Trophoblast cell (in vitro differentiated cells and primary cell): ENCODE measurements at regions not wholly inside any gene's neighbourhood (a gene's known extent, or its start where the extent isn't known, plus 50 kb on each side); places are given as distances from the start of the nearest gene placed in this dataset.

Experiments used
- DNase-seq, 2 donors: peaks; one replicate each; pipeline ENCODE4 v3.0.0-alpha.2; 2016
- H2AFZ ChIP-seq: 2 replicates; pipeline ENCODE4 v1.6.1; 2013; ENCODE audit warnings: low read length, moderate library complexity, mild to moderate bottlenecking; ENCODE audit not compliant: insufficient read depth, poor library complexity
- H2AK5ac ChIP-seq: 2 replicates; pipeline ENCODE4 v1.6.1; 2013; ENCODE audit warnings: mild to moderate bottlenecking, low read length
- H2BK120ac ChIP-seq: 2 replicates; pipeline ENCODE4 v1.6.1; 2013; ENCODE audit warnings: low read length, mild to moderate bottlenecking, moderate library complexity; ENCODE audit not compliant: insufficient read depth, poor library complexity
- H2BK12ac ChIP-seq: 2 replicates; pipeline ENCODE4 v1.6.1; 2013; ENCODE audit warnings: mild to moderate bottlenecking, low read length, moderate library complexity
- H2BK5ac ChIP-seq: 2 replicates; pipeline ENCODE4 v1.6.1; 2013; ENCODE audit warnings: low read length, low read depth, moderate library complexity, mild to moderate bottlenecking; ENCODE audit not compliant: poor library complexity
- H3K14ac ChIP-seq: 2 replicates; pipeline ENCODE4 v1.6.1; 2013; ENCODE audit warnings: mild to moderate bottlenecking, low read length
- H3K18ac ChIP-seq: 2 replicates; pipeline ENCODE4 v1.6.1; 2013; ENCODE audit warnings: mild to moderate bottlenecking, low read length
- H3K23ac ChIP-seq: 2 replicates; pipeline ENCODE4 v1.6.1; 2013; ENCODE audit warnings: low read length
- H3K27ac ChIP-seq: 2 replicates; pipeline ENCODE4 v1.5.1; 2013; ENCODE audit warnings: low read depth, mild to moderate bottlenecking, inconsistent platforms, low read length, moderate library complexity
- H3K27me3 ChIP-seq: 2 replicates; pipeline ENCODE4 v1.6.1; 2013; ENCODE audit warnings: inconsistent platforms, mild to moderate bottlenecking, low read length, moderate library complexity; ENCODE audit not compliant: insufficient read depth
- H3K36me3 ChIP-seq, 2 experiments: 1 replicate in 1 of 2; 2 replicates in 1 of 2; pipeline ENCODE4 v1.6.1; 2013; ENCODE audit warnings: low read length in 2 of 2, mild to moderate bottlenecking in 2 of 2, moderate library complexity in 1 of 2; ENCODE audit not compliant: insufficient read depth in 2 of 2, control insufficient read depth in 1 of 2
- H3K4ac ChIP-seq: 2 replicates; pipeline ENCODE4 v1.6.1; 2013; ENCODE audit warnings: low read depth, mild to moderate bottlenecking, low read length, moderate library complexity
- H3K4me1 ChIP-seq, 2 experiments: 1 replicate in 1 of 2; 2 replicates in 1 of 2; pipeline ENCODE4 v1.6.1; 2013; ENCODE audit warnings: low read length in 2 of 2, mild to moderate bottlenecking in 2 of 2, moderate library complexity in 1 of 2; ENCODE audit not compliant: insufficient read depth in 2 of 2, control insufficient read depth in 1 of 2
- H3K4me2 ChIP-seq: 2 replicates; pipeline ENCODE4 v1.6.1; 2013; ENCODE audit warnings: inconsistent platforms, mild to moderate bottlenecking, low read length, moderate library complexity
- H3K4me3 ChIP-seq: 2 replicates; pipeline ENCODE4 v1.5.1; 2013; ENCODE audit warnings: mild to moderate bottlenecking, low read depth, low read length, inconsistent platforms
- H3K79me1 ChIP-seq: one replicate; pipeline ENCODE4 v1.6.1; 2013; ENCODE audit warnings: low read length
- H3K79me2 ChIP-seq: 2 replicates; pipeline ENCODE4 v1.6.1; 2013; ENCODE audit warnings: low read length, mild to moderate bottlenecking; ENCODE audit not compliant: control insufficient read depth, insufficient read depth, poor library complexity
- H3K9ac ChIP-seq: 2 replicates; pipeline ENCODE4 v1.6.1; 2013; ENCODE audit warnings: mild to moderate bottlenecking, low read length
- H3K9me3 ChIP-seq: 2 replicates; pipeline ENCODE4 v1.6.1; 2013; ENCODE audit warnings: low read depth, mild to moderate bottlenecking, control low read depth, inconsistent platforms, low read length; ENCODE audit not compliant: insufficient read depth
- H4K12ac ChIP-seq: 2 replicates; pipeline ENCODE4 v1.6.1; 2013; ENCODE audit warnings: low read depth, mild to moderate bottlenecking, low read length, moderate library complexity
- H4K8ac ChIP-seq: 2 replicates; pipeline ENCODE4 v1.6.1; 2013; ENCODE audit warnings: low read depth, mild to moderate bottlenecking, low read length, moderate library complexity
- H4K91ac ChIP-seq: one replicate; pipeline ENCODE4 v1.6.1; 2013; ENCODE audit warnings: low read depth, mild to moderate bottlenecking, low read length, moderate library complexity
- WGBS: extraction: QIAGEN DNeasy Blood & Tissue Kit; methylation state at CpG from one replicate; pipeline ENCODE4 v1.1.7; 2013; ENCODE audit warnings: missing lambda C conversion rate; ENCODE audit not compliant: insufficient read length, insufficient coverage; ENCODE audit errors: extremely low coverage; 5-methylcytosine and 5-hydroxymethylcytosine counted together

- Histone ChIP-seq H3K79me1 (no peaks in the 10 kb centered on the region), H3K4me2 (no peak overlapping the region), H3K79me2 (no peaks in the 10 kb centered on the region), H3K4me3 (no peak overlapping the region), H3K4me1 (peaks cover 0 to 3% of the 10 kb centered on the region in 2 experiments), H3K9ac (no peak overlapping the region), H3K27ac (no peak overlapping the region), H3K14ac (no peak overlapping the region), H3K9me3 (peaks cover 1% of the 10 kb centered on the region), H2AFZ (no peak overlapping the region), H3K18ac (no peak overlapping the region), H3K4ac (no peak overlapping the region), H4K12ac (no peak overlapping the region), H3K27me3 (no peaks in the 10 kb centered on the region), H2BK5ac (no peak overlapping the region), H2BK120ac (no peak overlapping the region), H2BK12ac (no peak overlapping the region), H2AK5ac (no peak overlapping the region), H3K23ac (no peak overlapping the region), H4K91ac (no peak overlapping the region), H3K36me3 (no peaks in the 10 kb centered on the region), H4K8ac (no peak overlapping the region)
- WGBS = no CpG with 5 or more reads among the region's 6 CpGs
- DNase-seq = no peak
These were observed 126.4 kb downstream of the SALL1 start for GRCh38 chr16:51024703-51025102.

- Histone ChIP-seq H3K4ac (no peak overlapping the region), H3K27ac (no peak overlapping the region), H3K23ac (no peak overlapping the region), H3K36me3 (no peaks in the 10 kb centered on the region), H4K12ac (no peak overlapping the region), H4K8ac (no peak overlapping the region), H3K79me1 (no peaks in the 10 kb centered on the region), H2AK5ac (no peak overlapping the region), H3K14ac (no peak overlapping the region), H2BK12ac (no peak overlapping the region), H3K18ac (no peak overlapping the region), H2AFZ (no peak overlapping the region), H3K4me3 (no peak overlapping the region), H3K79me2 (no peaks in the 10 kb centered on the region), H2BK120ac (no peak overlapping the region), H3K9me3 (peaks cover 1% of the 10 kb centered on the region), H3K4me1 (peaks cover 0 to 3% of the 10 kb centered on the region in 2 experiments), H3K27me3 (no peaks in the 10 kb centered on the region), H3K4me2 (no peak overlapping the region), H4K91ac (no peak overlapping the region), H2BK5ac (no peak overlapping the region), H3K9ac (no peak overlapping the region)
- DNase-seq = no peak
- WGBS = no CpG with 5 or more reads among the region's 5 CpGs
These were observed 128.1 kb downstream of the SALL1 start for GRCh38 chr16:51022955-51023354.

GRCh38 chr16:51019617-51020016, 131.5 kb downstream of the SALL1 start:
- Histone ChIP-seq H4K91ac (no peak overlapping the region), H3K4me2 (no peak overlapping the region), H2BK12ac (no peak overlapping the region), H3K4me1 (no peaks in the 10 kb centered on the region), H3K4ac (no peak overlapping the region), H3K79me2 (no peaks in the 10 kb centered on the region), H3K9me3 (no peaks in the 10 kb centered on the region), H3K18ac (no peak overlapping the region), H2BK5ac (no peak overlapping the region), H3K27ac (no peak overlapping the region), H3K14ac (no peak overlapping the region), H2BK120ac (no peak overlapping the region), H3K9ac (no peak overlapping the region), H2AFZ (no peak overlapping the region), H3K4me3 (no peak overlapping the region), H3K79me1 (no peaks in the 10 kb centered on the region), H2AK5ac (no peak overlapping the region), H3K23ac (no peak overlapping the region), H4K12ac (no peak overlapping the region), H3K36me3 (no peaks in the 10 kb centered on the region), H3K27me3 (no peaks in the 10 kb centered on the region), H4K8ac (no peak overlapping the region)
- DNase-seq = no peak
- no CpG with 5 or more reads among the region's 4 CpGs for WGBS

GRCh38 chr16:51017969-51018368, 133.1 kb downstream of the SALL1 start:
- no peak for DNase-seq
- no peak overlapping the region for H3K4ac ChIP-seq
- H2BK12ac ChIP-seq = no peak overlapping the region
- no peak overlapping the region for H4K91ac ChIP-seq
- H3K4me1 ChIP-seq = peaks cover 0 to under 1% of the 10 kb centered on the region in 2 experiments
- H3K36me3 ChIP-seq = no peaks in the 10 kb centered on the region
- H3K4me3 ChIP-seq = no peak overlapping the region
- H3K27me3 ChIP-seq = no peaks in the 10 kb centered on the region
- H3K79me2 ChIP-seq = no peaks in the 10 kb centered on the region
- no peak overlapping the region for H2BK5ac ChIP-seq
- H3K18ac ChIP-seq = no peak overlapping the region
- no peak overlapping the region for H2BK120ac ChIP-seq
- H2AK5ac ChIP-seq = no peak overlapping the region
- H3K9ac ChIP-seq = no peak overlapping the region
- no peak overlapping the region for H4K8ac ChIP-seq
- no peak overlapping the region for H2AFZ ChIP-seq
- no peak overlapping the region for H4K12ac ChIP-seq
- H3K79me1 ChIP-seq = no peaks in the 10 kb centered on the region
- WGBS = no CpG with 5 or more reads among the region's 1 CpG
- no peak overlapping the region for H3K23ac ChIP-seq
- H3K4me2 ChIP-seq = no peak overlapping the region
- no peaks in the 10 kb centered on the region for H3K9me3 ChIP-seq
- H3K14ac ChIP-seq = no peak overlapping the region
- H3K27ac ChIP-seq = no peak overlapping the region
